ENCODE measurements at regions not wholly inside any gene's neighbourhood (a gene's known extent, or its start where the extent isn't known, plus 50 kb on each side); places are given as distances from the start of the nearest gene placed in this dataset.

- H3K4me1 ChIP-seq (ENCODE audit: control insufficient read depth in 1 of 2, insufficient read depth in 2 of 2, low read length in 2 of 2), result no peaks in the 10 kb centered on the region; a peak in 1 of 4 replicates
- ATAC-seq, result no peak
- CTCF ChIA-PET, result no interaction called here
- 0 out of 2 replicates have a peak, but pooled peaks cover 3% of the 10 kb centered on the region for H3K9me2 ChIP-seq (ENCODE audit: insufficient read depth)
- H3K27ac ChIP-seq (ENCODE audit: low read depth, low read length), result no peak overlapping the region
- no TSS peak for BruUV-seq (replicated peaks)
- TF ChIP-seq ZBTB33 (IDR thresholded peaks at IDR 0.05; ENCODE audit: extremely low read depth, insufficient replicate concordance, low read length) (no peak), ZFX (IDR thresholded peaks at IDR 0.05) (no peak), ZNF274 (IDR thresholded peaks at IDR 0.05; ENCODE audit: low read depth, low read length) (no peak)
- H3K79me2 ChIP-seq (ENCODE audit: insufficient read depth, low read length), result no peaks in the 10 kb centered on the region
- no peak overlapping the region for H3K4me3 ChIP-seq (replicated peaks in 1 of 2; ENCODE audit: low read depth in 1 of 2, low read length in 2 of 2)
- RAD21 ChIA-PET (ENCODE audit: low non-redundant PET in 1 of 2, low total read pairs in 2 of 2, uncharacterized antibody in 2 of 2, unreplicated experiment in 2 of 2), result no interaction called here
- H4K20me1 ChIP-seq (ENCODE audit: insufficient read depth), result no peaks in the 10 kb centered on the region
- no peak overlapping the region for H3K9ac ChIP-seq (ENCODE audit: low read length)
- no peak for DNase-seq (ENCODE audit: low read depth, low spot score)
- H3K27me3 ChIP-seq (ENCODE audit: insufficient read depth, low read length), result no peaks in the 10 kb centered on the region
- intact Hi-C loops (cut with micrococcal nuclease), result no loop called here
- POLR2A ChIA-PET, result no interaction called here
- H2AFZ ChIP-seq (ENCODE audit: low read depth, low read length, poor library complexity, severe bottlenecking), result no peak overlapping the region
- H3K9me3 ChIP-seq (ENCODE audit: control insufficient read depth in 1 of 2, insufficient read depth in 1 of 2, low read depth in 1 of 2, low read length in 2 of 2), result no peaks in the 10 kb centered on the region
- H3K4me2 ChIP-seq (ENCODE audit: low read length), result no peak overlapping the region
- H3K36me3 ChIP-seq (ENCODE audit: control insufficient read depth in 1 of 2, insufficient read depth in 2 of 2, low read length in 2 of 2), result no peaks in the 10 kb centered on the region
Measured at GRCh38 chr18:10184776-10185175, 269.7 kb upstream of the APCDD1 start.

- no peak overlapping the region for H3K4me3 ChIP-seq (replicated peaks in 1 of 2; ENCODE audit: low read depth in 1 of 2, low read length in 2 of 2)
- TF ChIP-seq SP1 (IDR thresholded peaks at IDR 0.05; ENCODE audit: low read depth) (no peak), ATF3 (IDR thresholded peaks at IDR 0.05) (no peak), EGR1 (IDR thresholded peaks at IDR 0.05; ENCODE audit: low read depth) (no peak), ZFX (IDR thresholded peaks at IDR 0.05) (no peak)
- ChIA-PET RAD21 (ENCODE audit: low non-redundant PET in 1 of 2, low total read pairs in 2 of 2, uncharacterized antibody in 2 of 2, unreplicated experiment in 2 of 2) (no interaction called here), POLR2A (no interaction called here), CTCF (no interaction called here)
- no TSS peak for BruUV-seq (replicated peaks)
- H3K9ac ChIP-seq (ENCODE audit: low read length), result no peak overlapping the region
- H3K4me2 ChIP-seq (ENCODE audit: low read length), result no peak overlapping the region
- H3K27me3 ChIP-seq (ENCODE audit: insufficient read depth, low read length), result no peaks in the 10 kb centered on the region
- no peak overlapping the region for H3K27ac ChIP-seq (ENCODE audit: low read depth, low read length)
- no peaks in the 10 kb centered on the region for H4K20me1 ChIP-seq (ENCODE audit: insufficient read depth)
- H3K4me1 ChIP-seq (ENCODE audit: control insufficient read depth in 1 of 2, insufficient read depth in 2 of 2, low read length in 2 of 2), result no peaks in the 10 kb centered on the region
- H3K9me2 ChIP-seq (ENCODE audit: insufficient read depth), result 0 out of 2 replicates have a peak, but pooled peaks cover 3% of the 10 kb centered on the region
- no peaks in the 10 kb centered on the region for H3K79me2 ChIP-seq (ENCODE audit: insufficient read depth, low read length)
- H2AFZ ChIP-seq (ENCODE audit: low read depth, low read length, poor library complexity, severe bottlenecking), result no peak overlapping the region
- H3K9me3 ChIP-seq (ENCODE audit: control insufficient read depth in 1 of 2, insufficient read depth in 1 of 2, low read depth in 1 of 2, low read length in 2 of 2), result no peaks in the 10 kb centered on the region
- DNase-seq (ENCODE audit: low read depth, low spot score) (no peak), ATAC-seq (no peak)
- no peaks in the 10 kb centered on the region for H3K36me3 ChIP-seq (ENCODE audit: control insufficient read depth in 1 of 2, insufficient read depth in 2 of 2, low read length in 2 of 2)
- intact Hi-C loops (cut with micrococcal nuclease), result no loop called here
Measured at GRCh38 chr18:10188971-10189810, 265.2 kb upstream of the APCDD1 start.

Data from HCT116 (cell line).